ENCODE measurements at regions not wholly inside any gene's neighbourhood (a gene's known extent, or its start where the extent isn't known, plus 50 kb on each side); places are given as distances from the start of the nearest gene placed in this dataset.

- no peak overlapping the region for H3K27ac ChIP-seq
- no peaks in the 10 kb centered on the region for H3K4me1 ChIP-seq
- no peaks in the 10 kb centered on the region for H3K9me3 ChIP-seq
- no peak overlapping the region for H3K4me3 ChIP-seq
- no peak for ATAC-seq
- H3K36me3 ChIP-seq, result no peaks in the 10 kb centered on the region
- TF ChIP-seq EP300 (IDR thresholded peaks at IDR 0.05), result no peak
- TF ChIP-seq POLR2AphosphoS5 (IDR thresholded peaks at IDR 0.05), result no peak
- TF ChIP-seq POLR2A (IDR thresholded peaks at IDR 0.05), result no peak
- no peak for TF ChIP-seq CTCF (IDR thresholded peaks at IDR 0.05)
- WGBS, 2 donors (ENCODE audit: low coverage in 1 of 2), result 0 to 50% methylated on average over 1 of the region's 21 CpGs
- H3K27me3 ChIP-seq, result peaks cover 97% of the 10 kb centered on the region
These were observed 116.8 kb downstream of the ENGASE start for GRCh38 chr17:79191270-79191934.

GRCh38 chr17:79189305-79189704, 114.7 kb downstream of the ENGASE start:
- Histone ChIP-seq H3K27me3 (peaks cover 98% of the 10 kb centered on the region), H3K27ac (no peak overlapping the region), H3K36me3 (no peaks in the 10 kb centered on the region), H3K9me3 (no peaks in the 10 kb centered on the region), H3K4me3 (no peak overlapping the region), H3K4me1 (peaks cover 0 to 1% (median 0%) of the 10 kb centered on the region in 3 donors)
- no peak for ATAC-seq
- 68 to 86% methylated on average over 8 to 14 of the region's 14 CpGs for WGBS, 2 donors (ENCODE audit: low coverage in 1 of 2)
- TF ChIP-seq POLR2A (IDR thresholded peaks at IDR 0.05) (no peak), POLR2AphosphoS5 (IDR thresholded peaks at IDR 0.05) (no peak), CTCF (IDR thresholded peaks at IDR 0.05) (no peak), EP300 (IDR thresholded peaks at IDR 0.05) (no peak)

GRCh38 chr17:79188685-79189084, 114.1 kb downstream of the ENGASE start:
- 40 to 60% methylated on average over 1 of the region's 7 CpGs for WGBS, 2 donors (ENCODE audit: low coverage in 1 of 2)
- Histone ChIP-seq H3K27ac (no peak overlapping the region), H3K4me1 (peaks cover 0 to 8% (median 0%) of the 10 kb centered on the region in 3 donors), H3K27me3 (peaks cover 98% of the 10 kb centered on the region), H3K9me3 (no peaks in the 10 kb centered on the region), H3K36me3 (no peaks in the 10 kb centered on the region), H3K4me3 (no peak overlapping the region)
- no peak for ATAC-seq
- TF ChIP-seq CTCF (IDR thresholded peaks at IDR 0.05), result no peak
- no peak for TF ChIP-seq POLR2A (IDR thresholded peaks at IDR 0.05)
- TF ChIP-seq POLR2AphosphoS5 (IDR thresholded peaks at IDR 0.05), result no peak
- no peak for TF ChIP-seq EP300 (IDR thresholded peaks at IDR 0.05)

- H3K9me3 ChIP-seq, result no peaks in the 10 kb centered on the region
- ATAC-seq, result no peak
- 0 to 21% methylated on average over 2 to 4 of the region's 14 CpGs for WGBS, 2 donors (ENCODE audit: low coverage in 1 of 2)
These were observed 113.4 kb downstream of the ENGASE start for GRCh38 chr17:79188048-79188447.

More at GRCh38 chr17:79188048-79188447, 113.4 kb downstream of the ENGASE start:
- H3K27me3 ChIP-seq, result peaks cover 100% of the 10 kb centered on the region
- H3K27ac ChIP-seq, result no peak overlapping the region
- no peak overlapping the region for H3K4me3 ChIP-seq
- TF ChIP-seq POLR2AphosphoS5 (IDR thresholded peaks at IDR 0.05), result no peak
- TF ChIP-seq EP300 (IDR thresholded peaks at IDR 0.05), result no peak
- peak in 1 of 4 experiments; percentile 37 for TF ChIP-seq CTCF (IDR thresholded peaks at IDR 0.05)
- no peaks in the 10 kb centered on the region for H3K36me3 ChIP-seq
- peaks cover 0 to 14% (median 0%) of the 10 kb centered on the region in 3 donors for H3K4me1 ChIP-seq
